ENCODE measurements at regions not wholly inside any gene's neighbourhood (a gene's known extent, or its start where the extent isn't known, plus 50 kb on each side); places are given as distances from the start of the nearest gene placed in this dataset.

GRCh38 chr10:44185315-44185666 is 199.6 kb downstream of the CXCL12 start:
- no peak for TF ChIP-seq ELF1 (IDR thresholded peaks at IDR 0.05)
- no peak for TF ChIP-seq EZH2phosphoT487 (IDR thresholded peaks at IDR 0.05; ENCODE audit: borderline replicate concordance, low read depth)
- TF ChIP-seq MAX (IDR thresholded peaks at IDR 0.05; ENCODE audit: low read depth), result no peak
- TF ChIP-seq CHD2 (IDR thresholded peaks at IDR 0.05; ENCODE audit: low read length, partially characterized antibody), result no peak
- no peak for TF ChIP-seq USF2 (IDR thresholded peaks at IDR 0.05; ENCODE audit: borderline replicate concordance, low read depth, low read length)
- Histone ChIP-seq H3K4me1 (ENCODE audit: control insufficient read depth in 1 of 2, insufficient read depth in 2 of 2, low read depth in 1 of 2, low read length in 1 of 2) (no peaks in the 10 kb centered on the region), H3F3A (replicated peaks; ENCODE audit: insufficient read depth) (no peaks in the 10 kb centered on the region), H3K9me3 (no peaks in the 10 kb centered on the region), H3K27ac (ENCODE audit: low read depth in 2 of 2, low read length in 1 of 2) (no peak overlapping the region), H3K36me3 (replicated peaks in 1 of 2; ENCODE audit: control insufficient read depth in 1 of 2, insufficient read depth in 2 of 2, low read length in 1 of 2) (no peaks in the 10 kb centered on the region), H3K4me3 (ENCODE audit: low read depth in 2 of 2, low read length in 1 of 2) (no peak overlapping the region), H2AFZ (ENCODE audit: low read depth) (no peak overlapping the region), H3K9ac (no peak overlapping the region), H3K4me2 (no peak overlapping the region), H3K79me2 (ENCODE audit: insufficient read depth) (no peaks in the 10 kb centered on the region), H3K27me3 (ENCODE audit: insufficient read depth) (no peaks in the 10 kb centered on the region), H3K9me2 (no peaks in the 10 kb centered on the region), H4K20me1 (ENCODE audit: insufficient read depth) (no peaks in the 10 kb centered on the region)
- 22% methylated on average over 6 of the region's 6 CpGs for WGBS (ENCODE audit: low lambda C conversion rate)
- ChIA-PET POLR2A (no interaction called here), CTCF (interaction anchor here (0.7 to 1.1 kb wide), 2 partner anchors 13 to 495 kb away, joined by 3 read pairs; no protein-coding TSS in a partner anchor)
- no peak for DNase-seq

DNA sequence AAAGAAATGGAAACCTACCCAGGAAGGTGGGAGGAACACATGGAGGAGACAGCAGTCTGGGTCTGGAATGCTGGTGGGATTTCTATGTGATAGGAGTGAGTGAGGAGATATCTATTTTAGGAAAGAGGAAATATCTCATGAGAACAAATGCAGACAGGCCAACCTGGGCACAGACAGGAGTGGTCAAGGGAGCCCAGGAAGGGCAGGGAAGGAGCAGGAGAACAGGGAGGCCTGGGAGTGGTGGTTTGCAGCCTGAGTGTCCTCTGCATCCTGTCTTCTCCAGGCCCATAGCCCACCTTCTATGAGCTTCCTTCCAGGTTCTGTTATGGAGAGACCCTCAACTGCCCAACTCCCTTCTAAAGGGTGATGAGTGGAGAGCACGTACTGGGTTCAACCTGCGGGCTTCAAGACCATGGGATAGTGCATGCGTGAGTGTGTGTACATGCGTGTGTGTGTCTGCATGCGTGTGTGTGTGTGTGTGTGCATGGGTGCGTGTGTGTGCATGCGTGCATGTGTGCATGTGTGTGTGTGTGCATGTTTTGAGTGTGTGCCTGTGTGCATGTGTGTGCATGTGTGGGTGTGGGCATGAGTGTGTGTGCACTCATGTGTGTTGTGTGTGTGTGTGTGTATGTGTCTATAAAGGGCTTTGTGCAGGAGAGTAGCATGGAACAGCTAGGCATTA is 200.1 kb downstream of the CXCL12 start:
- Histone ChIP-seq H3K36me3 (replicated peaks in 1 of 2; ENCODE audit: control insufficient read depth in 1 of 2, insufficient read depth in 2 of 2, low read length in 1 of 2) (no peaks in the 10 kb centered on the region), H4K20me1 (ENCODE audit: insufficient read depth) (no peaks in the 10 kb centered on the region), H3F3A (replicated peaks; ENCODE audit: insufficient read depth) (no peaks in the 10 kb centered on the region), H3K9me3 (no peaks in the 10 kb centered on the region), H3K4me1 (ENCODE audit: control insufficient read depth in 1 of 2, insufficient read depth in 2 of 2, low read depth in 1 of 2, low read length in 1 of 2) (peaks cover 0 to 3% of the 10 kb centered on the region in 2 experiments; a peak in 1 of 4 replicates), H3K4me2 (no peak overlapping the region), H2AFZ (ENCODE audit: low read depth) (no peak overlapping the region), H3K9ac (no peak overlapping the region), H3K79me2 (ENCODE audit: insufficient read depth) (no peaks in the 10 kb centered on the region), H3K27ac (ENCODE audit: low read depth in 2 of 2, low read length in 1 of 2) (no peak overlapping the region), H3K9me2 (no peaks in the 10 kb centered on the region), H3K27me3 (ENCODE audit: insufficient read depth) (no peaks in the 10 kb centered on the region), H3K4me3 (ENCODE audit: low read depth in 2 of 2, low read length in 1 of 2) (no peak overlapping the region)
- ChIA-PET POLR2A (no interaction called here), CTCF (interaction anchor here (0.7 kb wide), 1 partner anchor 494 kb away, joined by 3 read pairs; no protein-coding TSS in a partner anchor)
- DNase-seq, result no peak
- TF ChIP-seq USF2 (IDR thresholded peaks at IDR 0.05; ENCODE audit: borderline replicate concordance, low read depth, low read length) (no peak), MEF2A (IDR thresholded peaks at IDR 0.05; ENCODE audit: borderline replicate concordance, low read depth) (no peak), SIN3A (IDR thresholded peaks at IDR 0.05; ENCODE audit: borderline replicate concordance, low read depth, low read length) (no peak), RCOR1 (IDR thresholded peaks at IDR 0.05; ENCODE audit: low read length) (no peak), ZBTB33 (IDR thresholded peaks at IDR 0.05; ENCODE audit: borderline replicate concordance, low read depth) (no peak), TCF12 (IDR thresholded peaks at IDR 0.05) (no peak)
- 74% methylated on average over 7 of the region's 7 CpGs for WGBS (ENCODE audit: low lambda C conversion rate)
